AG04449 (cell line): ENCODE measurements at regions not wholly inside any gene's neighbourhood (a gene's known extent, or its start where the extent isn't known, plus 50 kb on each side); places are given as distances from the start of the nearest gene placed in this dataset.

Experiments
- CTCF ChIA-PET: fragments of 350-600 bp; formaldehyde crosslinking; extraction: SDS; loops from one replicate; lab custom pipeline; 2021; ENCODE audit warnings: antibody characterized with exemption; lab: Yijun Ruan, JAX
- POLR2A ChIA-PET: fragments of 400-600, 350-600 bp; formaldehyde crosslinking; extraction: SDS; loops from one replicate; lab custom pipeline; 2020; ENCODE audit warnings: antibody characterized with exemption, inconsistent platforms; lab: Yijun Ruan, JAX
- DNase-seq: peaks from one replicate; pipeline ENCODE4 v3.0.0-alpha.2; 2010; ENCODE audit warnings: low read depth, low spot score
- H3K4me3 ChIP-seq: 2 replicates; pipeline ENCODE4 v1.5.1; 2011; ENCODE audit warnings: low read depth, mild to moderate bottlenecking, control low read depth, low read length
- TF ChIP-seq, protein P1 (sequence below): IDR thresholded peaks from one replicate; pipeline ENCODE4 v1.5.1; 2011; ENCODE audit warnings: mild to moderate bottlenecking, moderate library complexity, low read length, control low read depth, inconsistent platforms; ENCODE audit not compliant: insufficient read depth; ENCODE audit errors: missing control alignments

- DNase-seq: no peak
- TF ChIP-seq, protein P1, sequence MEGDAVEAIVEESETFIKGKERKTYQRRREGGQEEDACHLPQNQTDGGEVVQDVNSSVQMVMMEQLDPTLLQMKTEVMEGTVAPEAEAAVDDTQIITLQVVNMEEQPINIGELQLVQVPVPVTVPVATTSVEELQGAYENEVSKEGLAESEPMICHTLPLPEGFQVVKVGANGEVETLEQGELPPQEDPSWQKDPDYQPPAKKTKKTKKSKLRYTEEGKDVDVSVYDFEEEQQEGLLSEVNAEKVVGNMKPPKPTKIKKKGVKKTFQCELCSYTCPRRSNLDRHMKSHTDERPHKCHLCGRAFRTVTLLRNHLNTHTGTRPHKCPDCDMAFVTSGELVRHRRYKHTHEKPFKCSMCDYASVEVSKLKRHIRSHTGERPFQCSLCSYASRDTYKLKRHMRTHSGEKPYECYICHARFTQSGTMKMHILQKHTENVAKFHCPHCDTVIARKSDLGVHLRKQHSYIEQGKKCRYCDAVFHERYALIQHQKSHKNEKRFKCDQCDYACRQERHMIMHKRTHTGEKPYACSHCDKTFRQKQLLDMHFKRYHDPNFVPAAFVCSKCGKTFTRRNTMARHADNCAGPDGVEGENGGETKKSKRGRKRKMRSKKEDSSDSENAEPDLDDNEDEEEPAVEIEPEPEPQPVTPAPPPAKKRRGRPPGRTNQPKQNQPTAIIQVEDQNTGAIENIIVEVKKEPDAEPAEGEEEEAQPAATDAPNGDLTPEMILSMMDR: no peak
- ChIA-PET POLR2A (no interaction called here), CTCF (interaction anchor here (1.5 kb wide), 1 partner anchor 28 kb away, joined by 4 read pairs; no protein-coding TSS in a partner anchor)
- no peak overlapping the region for H3K4me3 ChIP-seq
Observed at GRCh38 chr7:35492451-35493175, 202.3 kb downstream of the HERPUD2 start.

GRCh38 chr7:35491233-35491632 lies 203.7 kb downstream of the HERPUD2 start:
- no peak for DNase-seq
- ChIA-PET CTCF (interaction anchor here (1.5 kb wide), 1 partner anchor 29 kb away, joined by 4 read pairs; no protein-coding TSS in a partner anchor), POLR2A (no interaction called here)
- TF ChIP-seq, protein P1: no peak
- H3K4me3 ChIP-seq: no peak overlapping the region

DNA sequence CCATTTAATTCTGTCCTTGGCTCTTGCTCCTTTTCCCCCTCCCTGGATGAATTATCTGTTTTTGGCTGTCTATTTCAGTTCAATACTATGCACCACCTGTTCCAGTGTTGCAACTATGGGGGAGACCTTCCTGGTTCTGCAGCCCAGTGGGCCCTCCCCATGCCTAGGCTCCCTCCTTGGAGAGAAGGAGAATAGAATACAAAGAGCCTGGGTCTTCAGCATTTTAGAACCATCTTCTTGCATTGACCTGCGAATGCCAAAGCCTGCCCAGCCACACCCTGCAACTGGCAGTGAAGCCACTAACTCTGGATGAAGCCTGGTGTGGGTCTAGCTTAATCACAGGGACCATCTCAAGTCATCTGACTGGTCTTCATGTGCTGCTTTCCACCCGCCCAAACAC lies 207.1 kb downstream of the HERPUD2 start:
- TF ChIP-seq, protein P1: no peak
- ChIA-PET CTCF (no interaction called here), POLR2A (no interaction called here)
- no peak overlapping the region for H3K4me3 ChIP-seq
- no peak for DNase-seq

DNA sequence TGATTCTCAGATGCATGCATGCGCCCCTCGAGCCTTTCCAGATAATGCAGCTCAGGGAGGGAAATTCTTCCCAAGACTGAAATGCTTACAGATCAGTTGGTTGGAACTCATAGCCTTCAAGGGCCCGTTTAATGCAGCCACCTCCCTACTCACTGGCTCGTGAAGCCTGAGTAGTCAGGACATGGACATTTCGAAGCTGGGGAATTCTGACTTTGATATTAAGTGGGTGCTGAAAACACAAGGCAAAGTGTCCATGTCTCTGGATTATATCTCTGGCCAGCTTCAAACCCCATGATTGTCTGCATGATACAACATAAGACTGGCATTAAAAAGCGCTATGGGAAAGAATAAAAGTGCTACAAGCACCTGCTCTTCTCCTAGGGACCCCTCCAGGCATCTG lies 207.5 kb downstream of the HERPUD2 start:
- POLR2A ChIA-PET: no interaction called here
- no peak for DNase-seq
- H3K4me3 ChIP-seq: no peak overlapping the region
- CTCF ChIA-PET: no interaction called here
- TF ChIP-seq, protein P1: no peak

DNA sequence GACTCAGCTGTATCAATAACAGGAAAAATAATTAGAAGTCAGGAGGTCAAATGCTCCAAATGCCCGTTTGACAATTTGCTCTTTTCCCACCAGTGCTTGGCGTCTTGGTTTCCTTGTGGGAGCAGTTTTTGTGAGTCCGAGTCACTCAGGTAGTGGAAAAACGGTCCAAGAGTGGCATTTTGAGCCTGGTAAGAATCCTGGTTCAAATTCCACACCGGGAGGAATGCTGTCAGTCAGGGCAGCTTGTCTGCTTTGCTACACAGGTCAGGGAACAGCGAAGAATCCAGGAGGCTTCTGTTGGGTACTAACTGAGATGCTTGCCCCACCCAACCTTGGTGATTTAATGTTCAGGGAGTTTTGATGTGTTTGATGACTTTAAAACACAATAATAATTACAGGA lies 209.5 kb downstream of the HERPUD2 start:
- no peak overlapping the region for H3K4me3 ChIP-seq
- TF ChIP-seq, protein P1: no peak
- CTCF ChIA-PET: no interaction called here
- no peak for DNase-seq
- POLR2A ChIA-PET: no interaction called here

DNA sequence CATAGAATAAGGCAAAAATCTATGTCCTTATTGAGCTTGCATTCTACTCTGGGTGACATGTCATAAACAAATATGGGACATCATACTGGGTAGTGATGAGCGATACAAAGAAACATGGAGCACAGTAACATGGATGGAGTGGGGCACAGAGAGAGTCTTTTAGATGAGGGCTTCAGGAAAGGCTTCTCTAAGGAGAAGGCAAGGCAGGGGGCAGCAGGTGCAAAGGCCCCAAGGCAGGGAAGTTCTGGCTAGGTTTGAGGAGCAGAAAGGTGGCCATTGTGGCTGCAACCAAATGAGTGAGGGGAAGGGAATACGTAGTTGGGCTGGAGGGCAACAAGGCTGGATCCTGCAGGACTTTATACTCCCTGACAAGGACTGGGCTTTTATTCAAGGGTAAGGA lies 211.4 kb downstream of the HERPUD2 start:
- TF ChIP-seq, protein P1: no peak
- no peak for DNase-seq
- POLR2A ChIA-PET: no interaction called here
- no peak overlapping the region for H3K4me3 ChIP-seq
- CTCF ChIA-PET: no interaction called here
